ENCODE measurements at regions not wholly inside any gene's neighbourhood (a gene's known extent, or its start where the extent isn't known, plus 50 kb on each side); places are given as distances from the start of the nearest gene placed in this dataset.

DNA sequence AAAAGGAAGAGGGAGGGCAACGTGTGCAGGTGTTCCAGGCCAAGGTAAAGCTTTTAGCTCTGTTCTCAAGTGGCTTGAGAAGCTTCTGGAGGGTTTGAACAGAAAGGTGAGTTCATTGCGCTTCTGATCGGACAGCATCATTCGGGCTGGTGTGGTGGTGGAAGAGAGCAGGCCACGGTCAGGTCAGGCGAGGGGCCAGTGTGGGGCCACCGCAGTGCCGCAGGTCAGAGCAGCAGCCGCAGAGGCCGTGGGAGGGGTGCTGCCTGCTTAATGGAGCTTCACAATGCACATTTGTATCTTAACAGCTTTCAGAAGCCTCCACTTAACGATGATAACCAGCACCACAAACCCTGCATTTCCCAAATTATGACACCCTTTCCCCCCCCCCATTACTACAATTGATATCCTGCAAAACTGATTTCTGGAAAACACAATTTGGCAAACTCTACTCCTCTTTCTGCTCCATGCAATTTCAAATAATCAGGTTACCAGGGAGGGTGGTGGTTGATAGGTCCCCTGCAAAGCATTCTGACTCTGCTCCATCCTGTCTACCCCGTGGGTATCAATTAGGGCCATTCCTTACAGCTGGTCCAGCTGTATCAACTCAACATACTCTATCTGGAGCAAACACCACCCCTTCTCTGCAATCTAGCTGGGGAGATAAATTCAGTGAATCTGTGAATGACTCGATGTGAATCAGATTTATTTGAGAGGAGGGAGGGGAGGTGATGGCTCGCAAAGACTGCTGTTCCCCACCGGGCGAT is 162.9 kb downstream of the ACTR3B start:
- DNase-seq (ENCODE audit: low spot score in 2 of 2, unreplicated experiment in 2 of 2): no peak
- peaks cover 4% of the 10 kb centered on the region for H3K4me1 Mint-ChIP-seq
- TF ChIP-seq, protein P1, sequence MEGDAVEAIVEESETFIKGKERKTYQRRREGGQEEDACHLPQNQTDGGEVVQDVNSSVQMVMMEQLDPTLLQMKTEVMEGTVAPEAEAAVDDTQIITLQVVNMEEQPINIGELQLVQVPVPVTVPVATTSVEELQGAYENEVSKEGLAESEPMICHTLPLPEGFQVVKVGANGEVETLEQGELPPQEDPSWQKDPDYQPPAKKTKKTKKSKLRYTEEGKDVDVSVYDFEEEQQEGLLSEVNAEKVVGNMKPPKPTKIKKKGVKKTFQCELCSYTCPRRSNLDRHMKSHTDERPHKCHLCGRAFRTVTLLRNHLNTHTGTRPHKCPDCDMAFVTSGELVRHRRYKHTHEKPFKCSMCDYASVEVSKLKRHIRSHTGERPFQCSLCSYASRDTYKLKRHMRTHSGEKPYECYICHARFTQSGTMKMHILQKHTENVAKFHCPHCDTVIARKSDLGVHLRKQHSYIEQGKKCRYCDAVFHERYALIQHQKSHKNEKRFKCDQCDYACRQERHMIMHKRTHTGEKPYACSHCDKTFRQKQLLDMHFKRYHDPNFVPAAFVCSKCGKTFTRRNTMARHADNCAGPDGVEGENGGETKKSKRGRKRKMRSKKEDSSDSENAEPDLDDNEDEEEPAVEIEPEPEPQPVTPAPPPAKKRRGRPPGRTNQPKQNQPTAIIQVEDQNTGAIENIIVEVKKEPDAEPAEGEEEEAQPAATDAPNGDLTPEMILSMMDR (IDR thresholded peaks at IDR 0.05; ENCODE audit: unreplicated experiment): no peak
- H3K36me3 Mint-ChIP-seq: no peaks in the 10 kb centered on the region
- H3K9me3 Mint-ChIP-seq: peaks cover 17% of the 10 kb centered on the region
- no peak overlapping the region for H3K27ac Mint-ChIP-seq
- H3K27me3 Mint-ChIP-seq (ENCODE audit: low read depth): peaks cover 65% of the 10 kb centered on the region
- H3K4me3 Mint-ChIP-seq: no peak overlapping the region

GRCh38 chr7:152923711-152924110 is 164.2 kb downstream of the ACTR3B start:
- Mint-ChIP-seq H3K4me3 (no peak overlapping the region), H3K9me3 (peaks cover 11% of the 10 kb centered on the region), H3K4me1 (peaks cover 4% of the 10 kb centered on the region), H3K36me3 (no peaks in the 10 kb centered on the region), H3K27me3 (ENCODE audit: low read depth) (peaks cover 74% of the 10 kb centered on the region), H3K27ac (no peak overlapping the region)
- DNase-seq (ENCODE audit: low spot score in 2 of 2, unreplicated experiment in 2 of 2): no peak
- TF ChIP-seq, protein P1 (IDR thresholded peaks at IDR 0.05; ENCODE audit: unreplicated experiment): no peak

- H3K4me3 Mint-ChIP-seq: peak overlapping the region; percentile 64
- TF ChIP-seq, protein P1 (IDR thresholded peaks at IDR 0.05; ENCODE audit: unreplicated experiment): no peak
- peaks cover 11% of the 10 kb centered on the region for H3K9me3 Mint-ChIP-seq
- peaks cover 4% of the 10 kb centered on the region for H3K4me1 Mint-ChIP-seq
- H3K36me3 Mint-ChIP-seq: no peaks in the 10 kb centered on the region
- H3K27ac Mint-ChIP-seq: no peak overlapping the region
- no peak for DNase-seq (ENCODE audit: low spot score in 2 of 2, unreplicated experiment in 2 of 2)
- H3K27me3 Mint-ChIP-seq (ENCODE audit: low read depth): peaks cover 76% of the 10 kb centered on the region
Observed at GRCh38 chr7:152924238-152924637, 164.7 kb downstream of the ACTR3B start.

DNA sequence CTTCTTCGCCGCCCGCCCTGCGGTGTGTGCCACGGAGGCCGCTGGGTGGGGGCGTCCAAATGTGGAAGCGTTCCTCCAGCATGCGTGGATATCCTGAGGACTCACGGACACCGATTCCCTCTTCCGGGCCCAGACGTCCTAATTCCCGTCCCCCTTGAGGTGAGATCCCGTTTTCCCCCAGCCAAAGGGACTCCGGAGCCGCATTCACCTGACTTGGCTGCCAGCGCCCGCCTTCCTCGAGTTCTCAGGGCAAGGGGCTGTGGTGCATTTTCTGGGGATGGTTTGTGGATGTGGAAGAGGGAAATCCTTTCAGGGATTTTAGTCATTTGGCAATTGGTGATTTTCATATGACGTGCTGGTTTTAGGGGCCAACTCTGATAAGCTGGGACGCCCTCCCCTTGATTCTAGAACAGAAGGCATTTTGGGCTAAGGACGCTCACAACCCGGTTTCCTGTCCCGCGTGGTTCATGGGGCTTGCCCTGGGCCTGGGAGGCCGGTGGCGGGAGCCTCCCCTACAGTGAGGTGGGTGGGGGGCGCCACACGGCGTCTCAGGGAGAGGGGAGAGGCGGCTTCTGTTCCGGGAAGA is 165.4 kb downstream of the ACTR3B start:
- DNase-seq (ENCODE audit: low spot score in 2 of 2, unreplicated experiment in 2 of 2): no peak
- H3K36me3 Mint-ChIP-seq: no peaks in the 10 kb centered on the region
- H3K27me3 Mint-ChIP-seq (ENCODE audit: low read depth): peaks cover 78% of the 10 kb centered on the region
- H3K4me3 Mint-ChIP-seq: peak overlapping the region; percentile 64
- peaks cover 4% of the 10 kb centered on the region for H3K4me1 Mint-ChIP-seq
- H3K9me3 Mint-ChIP-seq: peaks cover 9% of the 10 kb centered on the region
- no peak overlapping the region for H3K27ac Mint-ChIP-seq
- TF ChIP-seq, protein P1 (IDR thresholded peaks at IDR 0.05; ENCODE audit: unreplicated experiment): no peak

DNA sequence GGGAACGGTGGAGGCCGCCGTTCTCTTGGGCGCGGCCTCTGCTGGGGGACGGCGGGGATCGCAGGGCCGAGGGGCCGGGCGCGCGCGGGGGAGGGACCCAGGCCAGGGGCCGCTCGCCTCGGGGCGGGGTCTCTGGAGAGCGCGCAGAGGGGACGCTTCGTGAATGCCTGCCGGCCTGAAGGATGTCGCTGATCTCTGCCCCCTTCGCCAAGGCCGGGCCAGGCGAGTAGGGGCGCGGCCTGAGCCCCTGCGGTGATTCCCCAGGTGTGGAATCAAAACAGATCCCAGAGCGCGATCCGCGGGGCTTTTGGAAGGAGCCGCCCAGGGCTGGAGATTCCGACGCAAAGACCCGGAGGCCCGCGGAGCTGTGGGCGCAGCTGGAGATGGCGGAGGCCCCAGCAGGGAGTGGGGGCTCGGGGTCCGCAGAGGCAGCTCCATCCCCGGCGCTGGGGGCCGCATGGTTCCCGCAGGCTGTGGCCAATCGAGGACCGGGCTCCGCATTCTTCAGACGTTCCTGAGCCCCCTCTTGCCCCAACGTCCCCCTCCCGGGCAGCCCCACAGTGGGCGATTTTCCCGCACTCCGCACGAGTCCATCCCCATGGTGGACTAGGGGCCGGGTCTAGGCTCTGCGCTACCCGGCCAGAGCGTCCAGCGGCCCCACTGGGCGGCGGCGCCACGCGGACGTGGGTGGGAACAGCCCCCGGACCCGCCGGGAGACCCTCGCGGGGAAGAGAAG is 166.0 kb downstream of the ACTR3B start:
- no peak for DNase-seq (ENCODE audit: low spot score in 2 of 2, unreplicated experiment in 2 of 2)
- peak overlapping the region; percentile 64 for H3K4me3 Mint-ChIP-seq
- peaks cover 73% of the 10 kb centered on the region for H3K27me3 Mint-ChIP-seq (ENCODE audit: low read depth)
- peaks cover 6% of the 10 kb centered on the region for H3K9me3 Mint-ChIP-seq
- no peaks in the 10 kb centered on the region for H3K36me3 Mint-ChIP-seq
- peaks cover 4% of the 10 kb centered on the region for H3K4me1 Mint-ChIP-seq
- no peak overlapping the region for H3K27ac Mint-ChIP-seq
- TF ChIP-seq, protein P1 (IDR thresholded peaks at IDR 0.05; ENCODE audit: unreplicated experiment): no peak

All from mesothelial cell of epicardium (in vitro differentiated cells).